ENCODE measurements at regions not wholly inside any gene's neighbourhood (a gene's known extent, or its start where the extent isn't known, plus 50 kb on each side); places are given as distances from the start of the nearest gene placed in this dataset.

DNA sequence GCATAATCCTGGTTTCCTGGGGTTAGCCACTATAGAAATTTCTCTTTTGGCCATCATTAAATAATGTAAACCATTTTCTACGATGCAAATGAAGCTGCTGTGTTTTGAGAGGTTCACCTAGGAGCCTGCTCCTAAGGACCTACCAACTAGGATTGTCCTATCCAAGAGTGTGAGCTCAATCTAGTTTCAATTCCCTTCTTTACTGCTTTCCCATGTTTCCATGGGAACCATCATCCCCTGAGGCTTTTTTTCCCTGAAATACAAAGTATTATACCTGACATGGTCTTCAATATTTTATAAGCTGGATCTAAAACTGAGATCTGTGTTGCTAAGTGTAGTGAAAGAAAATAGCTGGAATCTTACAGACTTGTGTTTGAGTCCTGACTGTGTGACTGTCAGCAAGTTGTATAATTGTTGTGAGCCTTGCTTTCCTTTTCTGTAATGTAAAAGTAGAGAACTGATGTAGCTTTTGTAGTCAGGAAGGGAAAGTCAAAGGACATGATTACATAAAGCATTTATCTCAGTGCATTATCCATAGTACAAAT lies 453.2 kb downstream of the PRR16 start:
- TF ChIP-seq SMAD3 (CRISPR knock-in tag; IDR thresholded peaks at IDR 0.05) (no peak), KLF12 (CRISPR knock-in tag; IDR thresholded peaks at IDR 0.05; ENCODE audit: borderline replicate concordance) (no peak), ZNF224 (CRISPR knock-in tag; IDR thresholded peaks at IDR 0.05) (no peak), CBFB (CRISPR knock-in tag; IDR thresholded peaks at IDR 0.05) (no peak), HNF4A (CRISPR knock-in tag; IDR thresholded peaks at IDR 0.05) (no peak), ZMAT3 (CRISPR knock-in tag; conservative IDR thresholded peaks at IDR 0.05) (no peak), ZNF768 (CRISPR knock-in tag; IDR thresholded peaks at IDR 0.05) (no peak)
- TF ChIP-seq, protein P1, sequence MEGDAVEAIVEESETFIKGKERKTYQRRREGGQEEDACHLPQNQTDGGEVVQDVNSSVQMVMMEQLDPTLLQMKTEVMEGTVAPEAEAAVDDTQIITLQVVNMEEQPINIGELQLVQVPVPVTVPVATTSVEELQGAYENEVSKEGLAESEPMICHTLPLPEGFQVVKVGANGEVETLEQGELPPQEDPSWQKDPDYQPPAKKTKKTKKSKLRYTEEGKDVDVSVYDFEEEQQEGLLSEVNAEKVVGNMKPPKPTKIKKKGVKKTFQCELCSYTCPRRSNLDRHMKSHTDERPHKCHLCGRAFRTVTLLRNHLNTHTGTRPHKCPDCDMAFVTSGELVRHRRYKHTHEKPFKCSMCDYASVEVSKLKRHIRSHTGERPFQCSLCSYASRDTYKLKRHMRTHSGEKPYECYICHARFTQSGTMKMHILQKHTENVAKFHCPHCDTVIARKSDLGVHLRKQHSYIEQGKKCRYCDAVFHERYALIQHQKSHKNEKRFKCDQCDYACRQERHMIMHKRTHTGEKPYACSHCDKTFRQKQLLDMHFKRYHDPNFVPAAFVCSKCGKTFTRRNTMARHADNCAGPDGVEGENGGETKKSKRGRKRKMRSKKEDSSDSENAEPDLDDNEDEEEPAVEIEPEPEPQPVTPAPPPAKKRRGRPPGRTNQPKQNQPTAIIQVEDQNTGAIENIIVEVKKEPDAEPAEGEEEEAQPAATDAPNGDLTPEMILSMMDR (CRISPR knock-in tag; IDR thresholded peaks at IDR 0.05): no peak
- TF ChIP-seq, protein P2, sequence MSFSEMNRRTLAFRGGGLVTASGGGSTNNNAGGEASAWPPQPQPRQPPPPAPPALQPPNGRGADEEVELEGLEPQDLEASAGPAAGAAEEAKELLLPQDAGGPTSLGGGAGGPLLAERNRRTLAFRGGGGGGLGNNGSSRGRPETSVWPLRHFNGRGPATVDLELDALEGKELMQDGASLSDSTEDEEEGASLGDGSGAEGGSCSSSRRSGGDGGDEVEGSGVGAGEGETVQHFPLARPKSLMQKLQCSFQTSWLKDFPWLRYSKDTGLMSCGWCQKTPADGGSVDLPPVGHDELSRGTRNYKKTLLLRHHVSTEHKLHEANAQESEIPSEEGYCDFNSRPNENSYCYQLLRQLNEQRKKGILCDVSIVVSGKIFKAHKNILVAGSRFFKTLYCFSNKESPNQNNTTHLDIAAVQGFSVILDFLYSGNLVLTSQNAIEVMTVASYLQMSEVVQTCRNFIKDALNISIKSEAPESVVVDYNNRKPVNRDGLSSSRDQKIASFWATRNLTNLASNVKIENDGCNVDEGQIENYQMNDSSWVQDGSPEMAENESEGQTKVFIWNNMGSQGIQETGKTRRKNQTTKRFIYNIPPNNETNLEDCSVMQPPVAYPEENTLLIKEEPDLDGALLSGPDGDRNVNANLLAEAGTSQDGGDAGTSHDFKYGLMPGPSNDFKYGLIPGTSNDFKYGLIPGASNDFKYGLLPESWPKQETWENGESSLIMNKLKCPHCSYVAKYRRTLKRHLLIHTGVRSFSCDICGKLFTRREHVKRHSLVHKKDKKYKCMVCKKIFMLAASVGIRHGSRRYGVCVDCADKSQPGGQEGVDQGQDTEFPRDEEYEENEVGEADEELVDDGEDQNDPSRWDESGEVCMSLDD (CRISPR knock-in tag; IDR thresholded peaks at IDR 0.05; ENCODE audit: borderline replicate concordance): no peak
